SW480 (cell line): ENCODE measurements at regions not wholly inside any gene's neighbourhood (a gene's known extent, or its start where the extent isn't known, plus 50 kb on each side); places are given as distances from the start of the nearest gene placed in this dataset.
"Not testable (repeated sequence)": the region's sequence is repeated elsewhere in the genome, so short reads cannot be mapped to it uniquely, and the experiment has no call there.

ENCODE experiments used
- DNase-seq: peaks from one replicate; pipeline ENCODE4 v3.0.0-alpha.2; 2016; ENCODE audit warnings: low spot score

GRCh38 chrX:109879991-109880390, 122.9 kb upstream of the TMEM164 start:
- DNase-seq = no peak

- DNase-seq = no peak
Measured at GRCh38 chrX:109880629-109881028, 122.3 kb upstream of the TMEM164 start.

GRCh38 chrX:109886122-109886761, 116.7 kb upstream of the TMEM164 start:
- peak; percentile 24 for DNase-seq

- peak; percentile 11 for DNase-seq
Measured at GRCh38 chrX:109889289-109890006, 113.5 kb upstream of the TMEM164 start.

- no peak for DNase-seq
Measured at GRCh38 chrX:109890300-109890699, 112.6 kb upstream of the TMEM164 start.

- DNase-seq = peak; percentile 52
Measured at GRCh38 chrX:109890910-109891502, 111.9 kb upstream of the TMEM164 start.

GRCh38 chrX:109896024-109896423, 106.9 kb upstream of the TMEM164 start:
- not testable (repeated sequence) for DNase-seq

GRCh38 chrX:109902665-109903064, 100.2 kb upstream of the TMEM164 start:
- DNase-seq = peak; percentile 2

- no peak for DNase-seq
Measured at GRCh38 chrX:109911046-109911445, 91.9 kb upstream of the TMEM164 start.

- not testable (repeated sequence) for DNase-seq
Measured at GRCh38 chrX:109912993-109913392, 89.9 kb upstream of the TMEM164 start.

- no peak for DNase-seq
Measured at GRCh38 chrX:109914114-109914849, 88.6 kb upstream of the TMEM164 start.

GRCh38 chrX:109918753-109919152, 84.2 kb upstream of the TMEM164 start:
- DNase-seq = no peak

GRCh38 chrX:109920325-109920724, 82.6 kb upstream of the TMEM164 start:
- DNase-seq = no peak

- DNase-seq = no peak
Measured at GRCh38 chrX:109920868-109921267, 82.0 kb upstream of the TMEM164 start.

- DNase-seq = no peak
Measured at GRCh38 chrX:109922190-109922589, 80.7 kb upstream of the TMEM164 start.

- not testable (repeated sequence) for DNase-seq
Measured at GRCh38 chrX:109925003-109925402, 77.9 kb upstream of the TMEM164 start.

GRCh38 chrX:109925656-109926055, 77.3 kb upstream of the TMEM164 start:
- DNase-seq = no peak

- DNase-seq = no peak
Measured at GRCh38 chrX:109926118-109926517, 76.8 kb upstream of the TMEM164 start.

- DNase-seq = no peak
Measured at GRCh38 chrX:109926743-109927662, 75.9 kb upstream of the TMEM164 start.

- DNase-seq = no peak
Measured at GRCh38 chrX:109927663-109928273, 75.1 kb upstream of the TMEM164 start.
